K562 (cell line): ENCODE measurements at regions not wholly inside any gene's neighbourhood (a gene's known extent, or its start where the extent isn't known, plus 50 kb on each side); places are given as distances from the start of the nearest gene placed in this dataset.

ENCODE experiments used
- ATAC-seq: fragments of 200-7000 bp; cut with Tn5 transposase; 3 replicates; pipeline ENCODE4 v1.9.1; 2020; ENCODE audit warnings: moderate library complexity
- BruUV-seq: library from RNA; stranded (reverse); fragments of 400-500 nt; replicated peaks from 2 replicates; lab custom pipeline; 2021; lab: Mats Ljungman, UMichigan
- CTCF ChIA-PET: fragments of 300-600 bp; formaldehyde crosslinking; extraction: SDS; loops from one replicate; lab custom pipeline; 2021; ENCODE audit warnings: low intra/inter-chr PET ratio; lab: Yijun Ruan, JAX
- POLR2A ChIA-PET: fragments of 300-600, 350-650 bp; sonication (Branson Sonifier 250); formaldehyde crosslinking; extraction: SDS; loops from one replicate; lab custom pipeline; 2021; ENCODE audit warnings: antibody characterized with exemption, inconsistent platforms; lab: Yijun Ruan, JAX
- DNase-seq, 4 experiments: peaks; one replicate each; pipeline versions ENCODE4 v3.0.0 to v3.0.0-alpha.2; 2011 to 2018; ENCODE audit warnings: low spot score in 3 of 4, mixed read lengths in 3 of 4; ENCODE audit errors: extremely low read depth in 1 of 4
- FAIRE-seq: peaks from 2 replicates; lab custom pipeline; 2011; peaks lifted over from hg19 to GRCh38; lab: Jason Lieb, UNC
- H2AFZ ChIP-seq: 2 replicates; pipeline ENCODE4 v1.6.0; 2011; ENCODE audit warnings: low read depth, low read length, control low read depth, inconsistent platforms
- H3K27ac ChIP-seq: fragments of 200-600 bp; 3 replicates; pipeline ENCODE4 v1.8.0; 2011; ENCODE audit warnings: low read depth, mild to moderate bottlenecking, control low read depth, inconsistent platforms, low read length, moderate library complexity, mixed read lengths; ENCODE audit errors: extremely low read depth
- H3K27me3 ChIP-seq, 2 experiments: fragments of 300-600 bp in 1 of 2; 2 replicates in 1 of 2; 3 replicates in 1 of 2; pipeline versions ENCODE4 v1.6.0 to v1.8.0; 2011; ENCODE audit warnings: inconsistent platforms in 2 of 2, low read length in 2 of 2, mild to moderate bottlenecking in 1 of 2, mixed read lengths in 1 of 2, moderate library complexity in 1 of 2; ENCODE audit not compliant: control insufficient read depth in 2 of 2, insufficient read depth in 2 of 2
- H3K36me3 ChIP-seq: fragments of 300-600 bp; 3 replicates; pipeline ENCODE4 v1.8.0; 2011; ENCODE audit warnings: mild to moderate bottlenecking, low read length, inconsistent platforms; ENCODE audit not compliant: control insufficient read depth, insufficient read depth
- H3K4me1 ChIP-seq, 2 experiments: fragments of 200-600 bp in 1 of 2; replicated peaks in 1 of 2; 2 replicates in 1 of 2; 3 replicates in 1 of 2; pipeline versions ENCODE4 v1.5.1 to v1.8.0; 2011; ENCODE audit warnings: inconsistent platforms in 2 of 2, low read length in 2 of 2, mild to moderate bottlenecking in 1 of 2, mixed read lengths in 1 of 2, moderate library complexity in 1 of 2; ENCODE audit not compliant: control insufficient read depth in 2 of 2, insufficient read depth in 2 of 2
- H3K4me2 ChIP-seq: 2 replicates; pipeline ENCODE4 v1.6.1; 2011; ENCODE audit warnings: low read length, control low read depth, inconsistent platforms, mixed read lengths; ENCODE audit not compliant: insufficient read depth
- H3K4me3 ChIP-seq: fragments of 200-600 bp; sonication (generic), shearing (Covaris generic); 2 replicates; pipeline ENCODE4 v1.5.1; 2016; ENCODE audit warnings: control low read depth, inconsistent platforms
- H3K79me2 ChIP-seq: fragments of 200-600 bp; 3 replicates; pipeline ENCODE4 v1.8.0; 2011; ENCODE audit warnings: low read length, inconsistent platforms; ENCODE audit not compliant: control insufficient read depth, insufficient read depth
- H3K9ac ChIP-seq, 2 experiments: 2 replicates each; pipeline versions ENCODE4 v1.6.0 to v1.6.1; 2011; ENCODE audit warnings: low read depth in 2 of 2, low read length in 2 of 2, control low read depth in 1 of 2, inconsistent platforms in 1 of 2, mild to moderate bottlenecking in 1 of 2, mixed read lengths in 1 of 2; ENCODE audit not compliant: insufficient read depth in 1 of 2
- H3K9me1 ChIP-seq: one replicate; pipeline ENCODE4 v1.6.0; 2011; ENCODE audit warnings: inconsistent platforms, mild to moderate bottlenecking, low read length, moderate library complexity; ENCODE audit not compliant: control insufficient read depth, insufficient read depth
- H3K9me3 ChIP-seq: replicated peaks from 2 replicates; pipeline ENCODE4 v1.5.1; 2011; ENCODE audit warnings: low read depth, low read length, inconsistent platforms; ENCODE audit not compliant: control insufficient read depth, insufficient read depth
- H4K20me1 ChIP-seq: replicated peaks from 2 replicates; pipeline ENCODE4 v1.6.1; 2011; ENCODE audit warnings: low read length, inconsistent platforms, mixed read lengths; ENCODE audit not compliant: control insufficient read depth, insufficient read depth
- BRCA1 ChIP-seq, 2 experiments: fragments of 450-650 bp in 1 of 2; sonication (generic) in 1 of 2; formaldehyde crosslinking in 1 of 2; IDR thresholded peaks; 2 replicates each; pipeline versions ENCODE4 v1.5.0 to v1.6.1; 2017 to 2020; ENCODE audit warnings: mild to moderate bottlenecking in 1 of 2, missing genetic modification reagents in 1 of 2
- CSDE1 ChIP-seq, 2 experiments: fragments of 450-650 bp; IDR thresholded peaks; 2 replicates each; pipeline ENCODE4 v1.6.1; 2016; ENCODE audit warnings: mild to moderate bottlenecking in 1 of 2
- ETV6 ChIP-seq, 3 experiments: fragments of 150-350 bp in 1 of 3; sonication (generic) in 1 of 3; formaldehyde crosslinking in 1 of 3; IDR thresholded peaks; 2 replicates each; pipeline versions ENCODE4 v1.6.1 to v1.8.0; 2014 to 2022; ENCODE audit warnings: borderline replicate concordance in 2 of 3, low read depth in 2 of 3, antibody characterized with exemption in 1 of 3, low read length in 1 of 3, mild to moderate bottlenecking in 1 of 3, missing genetic modification reagents in 1 of 3
- RFX1 ChIP-seq: fragments of 450-650 bp; IDR thresholded peaks from 2 replicates; pipeline ENCODE4 v1.6.1; 2016; ENCODE audit warnings: mild to moderate bottlenecking, moderate library complexity
- SAP30 ChIP-seq: fragments of 200-600 bp; sonication (generic); IDR thresholded peaks from 2 replicates; pipeline ENCODE4 v1.6.1; 2012; ENCODE audit warnings: borderline replicate concordance, low read depth, mild to moderate bottlenecking, moderate library complexity, low read length, control low read depth, inconsistent platforms; ENCODE audit not compliant: insufficient read depth, poor library complexity, severe bottlenecking
- SMARCA4 ChIP-seq: fragments of 450-650 bp; IDR thresholded peaks from 2 replicates; pipeline ENCODE4 v1.6.1; 2016
- WGBS: fragments of 100-300 bp; shearing (Covaris generic); methylation state at CpG from one replicate; pipeline ENCODE4 v1.1.6; 2016; ENCODE audit warnings: low coverage, mixed read lengths; ENCODE audit not compliant: insufficient coverage; ENCODE audit errors: missing lambda C conversion rate; 5-methylcytosine and 5-hydroxymethylcytosine counted together
- in situ Hi-C: fragments of 300-500 bp; cut with MboI; formaldehyde crosslinking; loops from 4 replicates; pipeline ENCODE4 v1.15.0; 2018; ENCODE audit warnings: inconsistent platforms, mixed read lengths
- intact Hi-C: fragments of 100-400 bp; cut with micrococcal nuclease; formaldehyde crosslinking; loops from 2 replicates; pipeline ENCODE4 v1.14.2; 2022
- TF ChIP-seq, protein P1 (sequence below): fragments of 250-450 bp; sonication (Bioruptor Pico); IDR thresholded peaks from 2 replicates; pipeline ENCODE4 v1.4.0; 2020
- TF ChIP-seq, protein P2 (sequence below): IDR thresholded peaks from 3 replicates; pipeline ENCODE4 v1.6.1; 2011; ENCODE audit warnings: borderline replicate concordance, mild to moderate bottlenecking; ENCODE audit not compliant: insufficient read length, insufficient read depth
- TF ChIP-seq, protein P3 (sequence below), 2 experiments: IDR thresholded peaks; 2 replicates each; pipeline ENCODE4 v1.6.1; 2011; ENCODE audit warnings: borderline replicate concordance in 1 of 2, control low read depth in 1 of 2, low read depth in 1 of 2, low read length in 1 of 2, mild to moderate bottlenecking in 1 of 2, mixed read lengths in 1 of 2, moderate library complexity in 1 of 2; ENCODE audit not compliant: insufficient read depth in 1 of 2, insufficient read length in 1 of 2, poor library complexity in 1 of 2, severe bottlenecking in 1 of 2; ENCODE audit errors: extremely low read depth in 1 of 2
- TF ChIP-seq, protein P4 (sequence below): sonication (generic); formaldehyde crosslinking; IDR thresholded peaks from 2 replicates; pipeline ENCODE4 v1.8.0; 2022; ENCODE audit warnings: missing genetic modification reagents, mild to moderate bottlenecking, moderate library complexity, borderline replicate concordance

DNA sequence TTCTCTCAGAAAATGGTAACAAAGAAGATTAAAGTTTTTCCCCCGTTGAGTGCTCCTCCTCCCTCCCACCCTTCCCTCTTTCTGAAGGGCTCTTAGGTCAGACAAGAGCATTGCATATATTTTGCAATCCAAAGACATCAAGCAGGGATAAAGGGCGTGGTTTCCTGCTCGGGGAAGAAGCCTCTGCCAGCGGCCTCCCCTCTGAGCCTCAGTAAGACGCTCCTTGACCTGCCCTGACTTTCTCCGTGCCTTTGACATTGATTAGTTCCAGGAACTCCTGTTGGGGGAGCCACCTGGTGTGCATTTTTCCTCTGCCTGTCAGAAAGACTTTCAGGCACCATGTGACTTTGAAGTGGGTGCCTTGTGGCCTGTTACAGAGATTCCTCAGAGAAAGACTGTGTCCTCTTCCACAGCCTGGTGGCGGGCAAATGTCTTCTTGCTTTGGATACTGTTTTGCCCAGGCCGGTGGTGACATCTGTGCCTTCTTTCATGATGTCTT, 87.2 kb upstream of the TBL1XR1 start:
- FAIRE-seq, result peak; percentile 80
- no peaks in the 10 kb centered on the region for H3K9me1 ChIP-seq
- peaks cover 0 to 36% of the 10 kb centered on the region in 2 experiments; a peak in 4 of 5 replicates for H3K4me1 ChIP-seq
- no peaks in the 10 kb centered on the region for H4K20me1 ChIP-seq
- H3K27me3 ChIP-seq, result no peaks in the 10 kb centered on the region
- intact Hi-C loops, result loop anchor here (2.0 to 5.0 kb wide), 3 partner anchors 60 to 87 kb away; partner anchors contain the start of gene TBL1XR1
- 14% methylated on average over 7 of the region's 8 CpGs for WGBS
- H3K27ac ChIP-seq, result peak overlapping the region; percentile 69
- peak; percentile 64 to 91 (median 74) for DNase-seq
- H3K79me2 ChIP-seq, result no peaks in the 10 kb centered on the region
- CTCF ChIA-PET, result no interaction called here
- ATAC-seq, result peak; percentile 90
- peak overlapping the region; percentile 82 for H2AFZ ChIP-seq
- H3K9ac ChIP-seq, result 0 out of 4 replicates have a peak overlapping the region, but pooled peaks of 1 of the 2 experiments have one; percentile 31
- no peaks in the 10 kb centered on the region for H3K9me3 ChIP-seq
- POLR2A ChIA-PET, result no interaction called here
- no peak overlapping the region for H3K4me3 ChIP-seq
- H3K4me2 ChIP-seq, result peak overlapping the region; percentile 30
- in situ Hi-C loops, result no loop called here
- no TSS peak for BruUV-seq
- H3K36me3 ChIP-seq, result no peaks in the 10 kb centered on the region
- TF ChIP-seq, protein P1, sequence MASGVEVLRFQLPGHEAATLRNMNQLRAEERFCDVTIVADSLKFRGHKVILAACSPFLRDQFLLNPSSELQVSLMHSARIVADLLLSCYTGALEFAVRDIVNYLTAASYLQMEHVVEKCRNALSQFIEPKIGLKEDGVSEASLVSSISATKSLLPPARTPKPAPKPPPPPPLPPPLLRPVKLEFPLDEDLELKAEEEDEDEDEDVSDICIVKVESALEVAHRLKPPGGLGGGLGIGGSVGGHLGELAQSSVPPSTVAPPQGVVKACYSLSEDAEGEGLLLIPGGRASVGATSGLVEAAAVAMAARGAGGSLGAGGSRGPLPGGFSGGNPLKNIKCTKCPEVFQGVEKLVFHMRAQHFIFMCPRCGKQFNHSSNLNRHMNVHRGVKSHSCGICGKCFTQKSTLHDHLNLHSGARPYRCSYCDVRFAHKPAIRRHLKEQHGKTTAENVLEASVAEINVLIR (CRISPR knock-in tag), result no peak
- TF ChIP-seq, protein P2, sequence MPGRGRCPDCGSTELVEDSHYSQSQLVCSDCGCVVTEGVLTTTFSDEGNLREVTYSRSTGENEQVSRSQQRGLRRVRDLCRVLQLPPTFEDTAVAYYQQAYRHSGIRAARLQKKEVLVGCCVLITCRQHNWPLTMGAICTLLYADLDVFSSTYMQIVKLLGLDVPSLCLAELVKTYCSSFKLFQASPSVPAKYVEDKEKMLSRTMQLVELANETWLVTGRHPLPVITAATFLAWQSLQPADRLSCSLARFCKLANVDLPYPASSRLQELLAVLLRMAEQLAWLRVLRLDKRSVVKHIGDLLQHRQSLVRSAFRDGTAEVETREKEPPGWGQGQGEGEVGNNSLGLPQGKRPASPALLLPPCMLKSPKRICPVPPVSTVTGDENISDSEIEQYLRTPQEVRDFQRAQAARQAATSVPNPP, result no peak
- TF ChIP-seq SMARCA4 (peak; percentile 44; the same call in 1 of the 2 replicates), CSDE1 (IDR thresholded peaks at IDR 0.05) (no peak), BRCA1 (IDR thresholded peaks at IDR 0.05) (no peak), BRCA1 (CRISPR knock-in tag; IDR thresholded peaks at IDR 0.05) (no peak), ETV6 (IDR thresholded peaks at IDR 0.05; ENCODE audit: borderline replicate concordance in 1 of 2, low read depth in 2 of 2, low read length in 1 of 2) (no peak; a peak in 1 of 4 replicates), ETV6 (CRISPR knock-in tag; IDR thresholded peaks at IDR 0.05; ENCODE audit: borderline replicate concordance) (no peak), RFX1 (no peak), SAP30 (no peak)
- TF ChIP-seq, protein P3, sequence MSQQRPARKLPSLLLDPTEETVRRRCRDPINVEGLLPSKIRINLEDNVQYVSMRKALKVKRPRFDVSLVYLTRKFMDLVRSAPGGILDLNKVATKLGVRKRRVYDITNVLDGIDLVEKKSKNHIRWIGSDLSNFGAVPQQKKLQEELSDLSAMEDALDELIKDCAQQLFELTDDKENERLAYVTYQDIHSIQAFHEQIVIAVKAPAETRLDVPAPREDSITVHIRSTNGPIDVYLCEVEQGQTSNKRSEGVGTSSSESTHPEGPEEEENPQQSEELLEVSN (IDR thresholded peaks at IDR 0.05; ENCODE audit: borderline replicate concordance in 1 of 2, extremely low read depth in 1 of 2, insufficient read depth in 1 of 2, insufficient read length in 1 of 2, low read depth in 1 of 2, low read length in 1 of 2, poor library complexity in 1 of 2, severe bottlenecking in 1 of 2), result peak in 1 of 2 experiments; percentile 49
- TF ChIP-seq, protein P4, sequence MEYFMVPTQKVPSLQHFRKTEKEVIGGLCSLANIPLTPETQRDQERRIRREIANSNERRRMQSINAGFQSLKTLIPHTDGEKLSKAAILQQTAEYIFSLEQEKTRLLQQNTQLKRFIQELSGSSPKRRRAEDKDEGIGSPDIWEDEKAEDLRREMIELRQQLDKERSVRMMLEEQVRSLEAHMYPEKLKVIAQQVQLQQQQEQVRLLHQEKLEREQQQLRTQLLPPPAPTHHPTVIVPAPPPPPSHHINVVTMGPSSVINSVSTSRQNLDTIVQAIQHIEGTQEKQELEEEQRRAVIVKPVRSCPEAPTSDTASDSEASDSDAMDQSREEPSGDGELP, result 0 out of 2 replicates have a peak, but pooled peaks have one; percentile 38
